ENCODE measurements at regions not wholly inside any gene's neighbourhood (a gene's known extent, or its start where the extent isn't known, plus 50 kb on each side); places are given as distances from the start of the nearest gene placed in this dataset.

- H2BK120ac ChIP-seq (ENCODE audit: low read depth, low read length, poor library complexity, severe bottlenecking): no peak overlapping the region
- no peak overlapping the region for H2AK5ac ChIP-seq (ENCODE audit: insufficient read length, low read length)
- H2BK20ac ChIP-seq (ENCODE audit: low read depth, low read length, poor library complexity, severe bottlenecking): no peak overlapping the region
- H3K9ac ChIP-seq (ENCODE audit: extremely low read depth, insufficient read length, low read length): no peak overlapping the region
- no CpG with 5 or more reads among the region's 2 CpGs for WGBS (ENCODE audit: extremely low coverage, insufficient read length, low lambda C conversion rate)
- H3K56ac ChIP-seq (ENCODE audit: insufficient read length, low read depth, low read length): no peak overlapping the region
- no peaks in the 10 kb centered on the region for H3K9me3 ChIP-seq (ENCODE audit: control insufficient read depth, low read depth, low read length)
- H4K8ac ChIP-seq (replicated peaks; ENCODE audit: insufficient read length, low read depth, low read length): no peak overlapping the region
- H3K18ac ChIP-seq (ENCODE audit: insufficient read length, low read depth, low read length): no peak overlapping the region
- no peak overlapping the region for H3K4ac ChIP-seq (ENCODE audit: low read depth, low read length)
- peak; percentile 45; the same call in 2 of the 3 replicates for TF ChIP-seq CTCF (conservative IDR thresholded peaks at IDR 0.05)
- H3K14ac ChIP-seq (ENCODE audit: insufficient read depth, low read length): no peak overlapping the region
- H3K27me3 ChIP-seq (ENCODE audit: insufficient read depth, low read length): no peaks in the 10 kb centered on the region
- H3K79me1 ChIP-seq (ENCODE audit: insufficient read depth, low read depth, low read length, poor library complexity, severe bottlenecking): no peaks in the 10 kb centered on the region
- no peaks in the 10 kb centered on the region for H3K23me2 ChIP-seq (ENCODE audit: insufficient read length, low read depth, low read length, poor library complexity, severe bottlenecking)
- H2BK12ac ChIP-seq (ENCODE audit: insufficient read length, low read depth, low read length): no peak overlapping the region
- no peak overlapping the region for H3K23ac ChIP-seq (ENCODE audit: insufficient read length, low read depth, low read length)
- H3K79me2 ChIP-seq (ENCODE audit: insufficient read depth, low read length): no peaks in the 10 kb centered on the region
- H2AFZ ChIP-seq (ENCODE audit: low read length): no peak overlapping the region
- no peak overlapping the region for H2BK15ac ChIP-seq (ENCODE audit: low read depth, low read length)
- Mint-ChIP-seq H3K27me3 (ENCODE audit: low read depth) (no peaks in the 10 kb centered on the region), H3K36me3 (ENCODE audit: insufficient read depth in 1 of 3, low read depth in 3 of 3) (peaks cover 2 to 9% (median 3%) of the 10 kb centered on the region in 3 experiments), H3K27ac (no peak overlapping the region; a peak in 1 of 7 replicates), H3K4me3 (no peak overlapping the region), H3K9me3 (peaks cover 10 to 11% of the 10 kb centered on the region in 2 experiments; a peak in 4 of 5 replicates), H3K4me1 (peaks cover 9 to 10% of the 10 kb centered on the region in 2 experiments)
- no peak overlapping the region for H3K27ac ChIP-seq (ENCODE audit: insufficient read length, low read depth, low read length)
- no peak for DNase-seq
- H3K4me1 ChIP-seq (ENCODE audit: insufficient read depth, low read length): peaks cover 5% of the 10 kb centered on the region; the same call in 1 of the 2 replicates
- no peaks in the 10 kb centered on the region for H4K20me1 ChIP-seq (ENCODE audit: control insufficient read depth, insufficient read depth, insufficient read length)
- no peak overlapping the region for H4K5ac ChIP-seq (ENCODE audit: insufficient read length, low read depth, low read length)
- H4K91ac ChIP-seq (ENCODE audit: insufficient read length, low read depth, low read length): no peak overlapping the region
- H2BK5ac ChIP-seq (ENCODE audit: insufficient read length, low read length): no peak overlapping the region
- no peak overlapping the region for H3T11ph ChIP-seq (ENCODE audit: low read length)
- no peak overlapping the region for H3K4me2 ChIP-seq (ENCODE audit: insufficient read depth, insufficient read length, low read length)
Measured at GRCh38 chr3:107884719-107885460, 205.9 kb downstream of the CD47 start.

Data from H9 (cell line).